Epithelial cell of esophagus (primary cell): ENCODE measurements at regions not wholly inside any gene's neighbourhood (a gene's known extent, or its start where the extent isn't known, plus 50 kb on each side); places are given as distances from the start of the nearest gene placed in this dataset.
A peak's percentile ranks its signal among the peaks of the same experiment; 100 is the strongest.
"Not testable (repeated sequence)": the region's sequence is repeated elsewhere in the genome, so short reads cannot be mapped to it uniquely, and the experiment has no call there.

Experiments
- DNase-seq: peaks from one replicate; pipeline ENCODE4 v3.0.0; 2010; ENCODE audit warnings: low read depth
- H3K4me3 ChIP-seq: 2 replicates; pipeline ENCODE4 v1.5.1; 2011; ENCODE audit warnings: mild to moderate bottlenecking, low read length, control low read depth
- TF ChIP-seq, protein P1 (sequence below): IDR thresholded peaks from 2 replicates; pipeline ENCODE4 v1.5.1; 2011; ENCODE audit warnings: low read depth, mild to moderate bottlenecking, low read length, control low read depth, inconsistent platforms; ENCODE audit not compliant: insufficient read depth; ENCODE audit errors: missing control alignments

DNA sequence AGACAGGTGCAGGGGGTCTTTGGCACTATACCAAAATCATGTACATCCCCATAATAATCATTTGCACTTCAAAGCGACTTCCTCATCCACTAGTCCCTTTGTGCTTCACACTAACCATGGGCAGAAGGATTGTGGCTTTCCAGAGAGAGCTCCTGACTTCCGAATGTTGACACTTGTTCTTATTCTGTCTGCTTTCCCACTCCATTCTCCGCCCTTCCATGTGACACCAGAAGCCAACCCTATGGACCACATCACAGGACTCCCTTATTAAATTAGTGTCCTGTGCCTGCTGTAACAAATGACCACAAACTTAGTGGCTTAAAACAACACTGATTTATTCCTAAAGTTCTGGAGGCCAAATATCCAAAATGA is 91.6 kb downstream of the CMC2 start:
- no peak overlapping the region for H3K4me3 ChIP-seq
- TF ChIP-seq, protein P1, sequence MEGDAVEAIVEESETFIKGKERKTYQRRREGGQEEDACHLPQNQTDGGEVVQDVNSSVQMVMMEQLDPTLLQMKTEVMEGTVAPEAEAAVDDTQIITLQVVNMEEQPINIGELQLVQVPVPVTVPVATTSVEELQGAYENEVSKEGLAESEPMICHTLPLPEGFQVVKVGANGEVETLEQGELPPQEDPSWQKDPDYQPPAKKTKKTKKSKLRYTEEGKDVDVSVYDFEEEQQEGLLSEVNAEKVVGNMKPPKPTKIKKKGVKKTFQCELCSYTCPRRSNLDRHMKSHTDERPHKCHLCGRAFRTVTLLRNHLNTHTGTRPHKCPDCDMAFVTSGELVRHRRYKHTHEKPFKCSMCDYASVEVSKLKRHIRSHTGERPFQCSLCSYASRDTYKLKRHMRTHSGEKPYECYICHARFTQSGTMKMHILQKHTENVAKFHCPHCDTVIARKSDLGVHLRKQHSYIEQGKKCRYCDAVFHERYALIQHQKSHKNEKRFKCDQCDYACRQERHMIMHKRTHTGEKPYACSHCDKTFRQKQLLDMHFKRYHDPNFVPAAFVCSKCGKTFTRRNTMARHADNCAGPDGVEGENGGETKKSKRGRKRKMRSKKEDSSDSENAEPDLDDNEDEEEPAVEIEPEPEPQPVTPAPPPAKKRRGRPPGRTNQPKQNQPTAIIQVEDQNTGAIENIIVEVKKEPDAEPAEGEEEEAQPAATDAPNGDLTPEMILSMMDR = no peak
- DNase-seq = no peak

DNA sequence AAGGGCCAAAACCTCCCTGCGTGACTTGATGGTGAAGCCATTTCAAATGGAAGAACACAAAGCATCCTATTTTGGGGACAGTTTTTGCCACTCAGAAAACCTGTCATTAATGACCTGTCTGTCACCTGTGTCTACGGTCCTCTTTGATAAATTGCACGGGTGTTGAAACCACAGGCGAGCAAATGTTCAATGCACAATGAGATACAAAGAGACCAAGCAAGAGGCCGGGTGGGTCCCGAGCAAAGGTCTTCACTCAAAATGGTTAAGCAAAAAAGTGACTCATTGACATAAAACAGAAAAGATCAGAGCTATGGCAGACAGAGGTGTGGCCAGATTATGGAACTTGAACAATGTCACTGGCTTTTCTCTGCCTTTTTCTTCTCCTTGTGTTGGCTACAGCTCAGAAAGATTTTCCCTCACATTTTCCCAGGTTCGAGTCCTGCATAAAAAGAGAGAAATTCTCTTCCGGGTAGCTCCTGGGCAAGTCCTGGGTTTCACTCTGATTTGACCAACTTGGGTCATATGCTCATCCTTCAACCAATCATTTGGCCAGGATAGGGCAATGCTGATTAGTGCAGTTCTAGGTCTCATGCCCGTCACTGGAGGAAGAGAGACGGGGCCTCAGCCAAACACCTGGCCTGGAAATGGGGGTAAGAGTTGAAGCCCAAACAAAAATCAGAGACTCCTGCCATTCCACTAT is 92.2 kb downstream of the CMC2 start:
- TF ChIP-seq, protein P1 = no peak
- no peak for DNase-seq
- H3K4me3 ChIP-seq = no peak overlapping the region

DNA sequence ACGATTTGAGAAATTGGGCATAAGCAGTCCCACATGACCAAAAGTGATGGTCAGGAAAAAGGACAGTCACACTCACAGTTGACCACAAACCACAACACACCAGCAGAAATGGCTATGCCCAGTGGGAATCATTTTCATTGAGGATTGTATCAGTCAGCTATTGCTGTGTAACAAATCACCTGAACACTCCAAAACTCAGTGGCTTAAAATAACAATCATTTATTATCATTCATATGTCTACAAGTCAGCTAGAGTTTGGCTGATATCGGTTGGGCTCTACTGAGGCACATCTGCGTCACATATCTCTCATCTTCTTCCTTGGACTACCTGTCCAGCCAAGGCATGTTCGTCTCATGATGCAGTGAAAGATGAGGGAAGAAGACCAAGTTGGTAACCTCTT is 93.3 kb downstream of the CMC2 start:
- no peak for DNase-seq
- TF ChIP-seq, protein P1 = no peak
- no peak overlapping the region for H3K4me3 ChIP-seq

DNA sequence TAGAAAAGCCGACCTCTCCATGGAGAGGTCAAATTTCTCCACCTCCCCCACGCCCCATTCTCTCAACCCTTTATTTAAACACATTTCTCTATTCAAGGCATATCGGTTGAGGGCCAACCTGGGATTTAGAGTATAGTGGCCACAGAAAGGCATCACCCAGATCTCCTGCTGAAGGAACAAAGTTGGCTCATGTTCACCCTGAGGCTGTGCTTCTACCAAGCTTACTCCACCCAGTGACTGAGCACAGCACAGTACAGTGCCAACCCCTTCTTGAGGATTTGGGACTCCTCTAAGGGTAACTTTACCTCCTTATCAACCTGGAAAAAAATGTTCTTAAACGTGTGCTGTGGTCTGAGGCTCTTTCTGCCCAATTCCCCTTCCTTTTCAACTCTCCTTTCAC is 94.0 kb downstream of the CMC2 start:
- H3K4me3 ChIP-seq = no peak overlapping the region
- DNase-seq = peak; percentile 79
- TF ChIP-seq, protein P1 = no peak

DNA sequence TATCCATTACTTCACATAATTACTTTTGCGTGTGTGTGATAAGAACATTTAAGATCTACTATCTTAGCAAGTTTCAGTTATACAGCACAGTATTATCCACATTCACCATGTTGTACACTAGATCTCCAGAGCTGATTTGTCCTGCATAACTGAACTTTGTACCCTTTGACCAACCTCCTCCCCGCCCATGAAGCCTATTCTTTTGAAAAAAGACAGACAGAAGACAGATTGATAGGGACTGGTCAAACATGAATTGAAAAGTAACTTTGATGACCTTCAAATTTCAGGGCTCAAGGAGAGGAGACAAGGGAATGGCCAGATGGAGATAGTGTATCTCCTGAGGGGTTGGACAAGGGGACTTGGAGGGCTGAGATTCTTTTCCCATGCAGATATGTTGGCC is 96.3 kb downstream of the CMC2 start:
- H3K4me3 ChIP-seq = no peak overlapping the region
- no peak for DNase-seq
- TF ChIP-seq, protein P1 = no peak

DNA sequence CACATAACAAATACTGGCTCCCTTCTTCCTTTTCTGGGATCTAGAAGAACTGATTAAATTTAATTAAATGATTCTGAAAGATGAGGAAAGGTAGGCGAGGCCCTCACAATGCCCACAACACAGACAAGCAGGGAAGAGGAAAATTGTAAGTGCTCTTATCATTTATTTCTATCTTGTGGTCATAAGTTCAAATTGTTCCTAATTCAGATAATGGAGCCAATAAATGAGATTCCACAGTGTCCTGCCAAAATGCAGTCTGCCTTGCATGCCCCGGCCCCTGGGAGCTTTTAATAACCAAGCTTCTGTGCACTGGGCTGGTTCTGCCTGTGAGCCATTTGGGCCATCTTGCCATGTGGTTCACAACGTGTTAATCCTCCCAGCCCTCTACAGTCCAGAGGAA is 97.0 kb downstream of the CMC2 start:
- no peak overlapping the region for H3K4me3 ChIP-seq
- DNase-seq = no peak
- TF ChIP-seq, protein P1 = no peak

DNA sequence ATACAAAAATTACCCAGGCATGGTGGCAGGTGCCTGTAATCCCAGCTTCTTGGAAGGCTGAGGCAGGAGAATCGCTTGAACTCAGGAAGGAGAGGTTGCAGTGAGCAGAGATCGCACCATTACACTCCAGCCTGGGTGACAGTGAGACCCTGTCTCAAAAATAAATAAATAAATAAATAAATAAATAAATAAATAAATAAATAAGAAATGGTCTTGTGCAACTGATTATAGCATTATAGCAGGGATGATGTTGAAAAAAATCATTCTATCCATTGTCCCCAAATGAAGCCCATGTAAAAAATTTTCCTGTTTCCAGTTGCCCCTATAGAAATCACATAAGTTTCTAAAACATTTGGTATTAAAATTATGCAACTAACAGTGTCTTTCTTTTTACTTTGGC is 100.5 kb downstream of the CMC2 start:
- DNase-seq, H3K4me3 ChIP-seq: not testable (repeated sequence)
